OCI-LY3 (cell line): ENCODE measurements at regions not wholly inside any gene's neighbourhood (a gene's known extent, or its start where the extent isn't known, plus 50 kb on each side); places are given as distances from the start of the nearest gene placed in this dataset.

Experiments
- CTCF ChIP-seq: fragments of 200-600, 300-600 bp; sonication (generic); IDR thresholded peaks from 2 replicates; pipeline ENCODE4 v1.5.1; 2014; ENCODE audit warnings: antibody characterized with exemption, low read length, low read depth
- EZH2phosphoT487 ChIP-seq: fragments of 200-600 bp; shearing (Covaris generic); IDR thresholded peaks from 2 replicates; pipeline ENCODE4 v1.6.1; 2018; ENCODE audit warnings: antibody characterized with exemption, mixed run types, low read depth

- TF ChIP-seq CTCF (no peak), EZH2phosphoT487 (no peak)
Observed at GRCh38 chr14:39766397-39767000, 334.3 kb upstream of the FBXO33 start.
